SU-DHL-6 (cell line): ENCODE measurements at regions not wholly inside any gene's neighbourhood (a gene's known extent, or its start where the extent isn't known, plus 50 kb on each side); places are given as distances from the start of the nearest gene placed in this dataset.

ENCODE experiments used
- H2AFZ ChIP-seq: fragments of 200-600 bp; sonication (generic); 2 replicates; pipeline ENCODE4 v1.6.1; 2014; ENCODE audit warnings: low read depth, mild to moderate bottlenecking, moderate library complexity, mixed read lengths, antibody characterized with exemption, low read length; ENCODE audit not compliant: severe bottlenecking
- H3F3A ChIP-seq: fragments of 200-600 bp; shearing (Covaris generic); 2 replicates; pipeline ENCODE4 v1.6.0; 2016; ENCODE audit warnings: antibody characterized with exemption, mild to moderate bottlenecking; ENCODE audit not compliant: insufficient read depth
- H3K27ac ChIP-seq: fragments of 200-600 bp; sonication (generic); 2 replicates; pipeline ENCODE4 v1.5.1; 2016; ENCODE audit warnings: low read depth, mild to moderate bottlenecking, low read length, moderate library complexity, mixed read lengths
- H3K27me3 ChIP-seq: fragments of 200-600 bp; sonication (generic), shearing (Covaris generic); 2 replicates; pipeline ENCODE4 v1.6.0; 2014; ENCODE audit warnings: mild to moderate bottlenecking, low read length
- H3K36me3 ChIP-seq: fragments of 200-600 bp; sonication (generic); 2 replicates; pipeline ENCODE4 v1.6.1; 2014; ENCODE audit warnings: mild to moderate bottlenecking, low read length, mixed read lengths
- H3K4me2 ChIP-seq: fragments of 300-600, 200-600 bp; shearing (Covaris generic), sonication (generic); 2 replicates; pipeline ENCODE4 v1.6.0; 2014; ENCODE audit warnings: low read length, low read depth, mild to moderate bottlenecking; ENCODE audit not compliant: poor library complexity, severe bottlenecking
- H3K4me3 ChIP-seq: fragments of 200-600 bp; sonication (generic); 2 replicates; pipeline ENCODE4 v1.5.1; 2014; ENCODE audit warnings: antibody characterized with exemption, low read length, mild to moderate bottlenecking, mixed read lengths; ENCODE audit not compliant: insufficient read depth, poor library complexity, severe bottlenecking
- H3K79me2 ChIP-seq: fragments of 200-600 bp; sonication (generic); 2 replicates; pipeline ENCODE4 v1.6.1; 2014; ENCODE audit warnings: mild to moderate bottlenecking, low read length, moderate library complexity; ENCODE audit not compliant: insufficient read depth
- H3K9ac ChIP-seq: fragments of 200-600 bp; sonication (generic); 2 replicates; pipeline ENCODE4 v1.7.0; 2014; ENCODE audit warnings: mild to moderate bottlenecking, low read length
- H3K9me2 ChIP-seq: fragments of 200-600 bp; sonication (generic); replicated peaks from 2 replicates; pipeline ENCODE4 v1.6.1; 2014; ENCODE audit warnings: low read length; ENCODE audit not compliant: insufficient read depth
- H3K9me3 ChIP-seq: fragments of 200-600 bp; sonication (generic); 2 replicates; pipeline ENCODE4 v1.6.1; 2014; ENCODE audit warnings: low read length, mixed read lengths; ENCODE audit not compliant: insufficient read depth
- H4K20me1 ChIP-seq: fragments of 200-600 bp; sonication (generic); 2 replicates; pipeline ENCODE4 v1.6.1; 2014; ENCODE audit warnings: low read depth, mild to moderate bottlenecking, antibody characterized with exemption, low read length, moderate library complexity, mixed read lengths
- EZH2phosphoT487 ChIP-seq: fragments of 200-600 bp; sonication (generic), shearing (Covaris generic); conservative IDR thresholded peaks from 2 replicates; pipeline ENCODE4 v1.6.1; 2018; ENCODE audit warnings: mild to moderate bottlenecking, antibody characterized with exemption, low read length, moderate library complexity, mixed read lengths
- TF ChIP-seq, protein P1 (sequence below): fragments of 200-600 bp; sonication (generic); IDR thresholded peaks from one replicate; pipeline ENCODE4 v1.5.1; 2017; ENCODE audit warnings: antibody characterized with exemption, mild to moderate bottlenecking, low read length, moderate library complexity; ENCODE audit not compliant: insufficient read depth, poor library complexity, severe bottlenecking

DNA sequence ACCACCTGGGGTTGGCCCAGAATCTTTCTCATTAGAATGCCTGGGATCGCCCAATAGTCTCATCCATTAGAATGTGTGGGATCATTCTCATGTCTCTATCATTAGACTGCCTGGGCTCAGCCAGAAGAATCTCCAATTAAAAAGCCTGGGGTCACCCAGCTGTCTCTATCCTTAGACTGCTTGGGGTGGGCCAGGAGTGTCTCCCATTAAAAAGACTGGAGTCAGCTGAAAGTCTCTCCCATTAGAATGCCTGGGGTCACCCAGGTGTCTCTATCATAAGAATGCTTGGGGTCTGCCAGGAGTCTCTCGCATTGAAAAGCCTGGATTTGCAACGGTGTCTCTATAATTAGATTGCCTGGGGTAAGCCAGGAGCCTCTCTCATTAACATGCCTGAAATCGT, 2225.7 kb downstream of the TP53TG3F start:
- TF ChIP-seq, protein P1, sequence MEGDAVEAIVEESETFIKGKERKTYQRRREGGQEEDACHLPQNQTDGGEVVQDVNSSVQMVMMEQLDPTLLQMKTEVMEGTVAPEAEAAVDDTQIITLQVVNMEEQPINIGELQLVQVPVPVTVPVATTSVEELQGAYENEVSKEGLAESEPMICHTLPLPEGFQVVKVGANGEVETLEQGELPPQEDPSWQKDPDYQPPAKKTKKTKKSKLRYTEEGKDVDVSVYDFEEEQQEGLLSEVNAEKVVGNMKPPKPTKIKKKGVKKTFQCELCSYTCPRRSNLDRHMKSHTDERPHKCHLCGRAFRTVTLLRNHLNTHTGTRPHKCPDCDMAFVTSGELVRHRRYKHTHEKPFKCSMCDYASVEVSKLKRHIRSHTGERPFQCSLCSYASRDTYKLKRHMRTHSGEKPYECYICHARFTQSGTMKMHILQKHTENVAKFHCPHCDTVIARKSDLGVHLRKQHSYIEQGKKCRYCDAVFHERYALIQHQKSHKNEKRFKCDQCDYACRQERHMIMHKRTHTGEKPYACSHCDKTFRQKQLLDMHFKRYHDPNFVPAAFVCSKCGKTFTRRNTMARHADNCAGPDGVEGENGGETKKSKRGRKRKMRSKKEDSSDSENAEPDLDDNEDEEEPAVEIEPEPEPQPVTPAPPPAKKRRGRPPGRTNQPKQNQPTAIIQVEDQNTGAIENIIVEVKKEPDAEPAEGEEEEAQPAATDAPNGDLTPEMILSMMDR, result no peak
- no peak for TF ChIP-seq EZH2phosphoT487
- Histone ChIP-seq H3K27ac (no peak overlapping the region), H3K9me2 (no peaks in the 10 kb centered on the region), H3K4me3 (no peak overlapping the region), H2AFZ (no peak overlapping the region), H3K79me2 (no peaks in the 10 kb centered on the region), H3K4me2 (no peak overlapping the region), H3K9ac (no peak overlapping the region), H4K20me1 (no peaks in the 10 kb centered on the region), H3K9me3 (no peaks in the 10 kb centered on the region), H3F3A (no peaks in the 10 kb centered on the region), H3K36me3 (no peaks in the 10 kb centered on the region), H3K27me3 (no peaks in the 10 kb centered on the region)

GRCh38 chr16:35686595-35686994, 2227.2 kb downstream of the TP53TG3F start:
- no peaks in the 10 kb centered on the region for H3K9me2 ChIP-seq
- no peaks in the 10 kb centered on the region for H3F3A ChIP-seq
- no peaks in the 10 kb centered on the region for H3K79me2 ChIP-seq
- H4K20me1 ChIP-seq, result no peaks in the 10 kb centered on the region
- H3K4me2 ChIP-seq, result no peak overlapping the region
- H3K9me3 ChIP-seq, result no peaks in the 10 kb centered on the region
- no peak overlapping the region for H3K27ac ChIP-seq
- no peak overlapping the region for H3K9ac ChIP-seq
- no peak for TF ChIP-seq EZH2phosphoT487
- TF ChIP-seq, protein P1, result no peak
- no peak overlapping the region for H3K4me3 ChIP-seq
- no peak overlapping the region for H2AFZ ChIP-seq
- no peaks in the 10 kb centered on the region for H3K27me3 ChIP-seq
- H3K36me3 ChIP-seq, result no peaks in the 10 kb centered on the region

- H2AFZ ChIP-seq, result no peak overlapping the region
- H3K79me2 ChIP-seq, result no peaks in the 10 kb centered on the region
- H3K9me2 ChIP-seq, result no peaks in the 10 kb centered on the region
- H3K9ac ChIP-seq, result no peak overlapping the region
- H3K4me3 ChIP-seq, result no peak overlapping the region
- no peaks in the 10 kb centered on the region for H3K27me3 ChIP-seq
- no peaks in the 10 kb centered on the region for H3F3A ChIP-seq
- TF ChIP-seq, protein P1, result no peak
- TF ChIP-seq EZH2phosphoT487, result no peak
- no peak overlapping the region for H3K4me2 ChIP-seq
- no peaks in the 10 kb centered on the region for H3K36me3 ChIP-seq
- no peaks in the 10 kb centered on the region for H4K20me1 ChIP-seq
- no peaks in the 10 kb centered on the region for H3K9me3 ChIP-seq
- no peak overlapping the region for H3K27ac ChIP-seq
Measured at GRCh38 chr16:35687071-35687470, 2227.7 kb downstream of the TP53TG3F start.

GRCh38 chr16:35687781-35688180, 2228.4 kb downstream of the TP53TG3F start:
- no peaks in the 10 kb centered on the region for H3K9me3 ChIP-seq
- TF ChIP-seq EZH2phosphoT487, result no peak
- TF ChIP-seq, protein P1, result no peak
- no peaks in the 10 kb centered on the region for H4K20me1 ChIP-seq
- H3K27ac ChIP-seq, result no peak overlapping the region
- H3K79me2 ChIP-seq, result no peaks in the 10 kb centered on the region
- H2AFZ ChIP-seq, result no peak overlapping the region
- no peak overlapping the region for H3K9ac ChIP-seq
- H3K4me2 ChIP-seq, result no peak overlapping the region
- H3K9me2 ChIP-seq, result no peaks in the 10 kb centered on the region
- no peaks in the 10 kb centered on the region for H3K27me3 ChIP-seq
- no peaks in the 10 kb centered on the region for H3K36me3 ChIP-seq
- no peak overlapping the region for H3K4me3 ChIP-seq
- no peaks in the 10 kb centered on the region for H3F3A ChIP-seq
